Kidney glomerular epithelial cell (primary cell): ENCODE measurements at regions not wholly inside any gene's neighbourhood (a gene's known extent, or its start where the extent isn't known, plus 50 kb on each side); places are given as distances from the start of the nearest gene placed in this dataset.
"Not testable (repeated sequence)": the region's sequence is repeated elsewhere in the genome, so short reads cannot be mapped to it uniquely, and the experiment has no call there.

ENCODE experiments used
- DNase-seq: peaks from one replicate; lab custom pipeline; 2025; lab: John Stamatoyannopoulos, UW

DNA sequence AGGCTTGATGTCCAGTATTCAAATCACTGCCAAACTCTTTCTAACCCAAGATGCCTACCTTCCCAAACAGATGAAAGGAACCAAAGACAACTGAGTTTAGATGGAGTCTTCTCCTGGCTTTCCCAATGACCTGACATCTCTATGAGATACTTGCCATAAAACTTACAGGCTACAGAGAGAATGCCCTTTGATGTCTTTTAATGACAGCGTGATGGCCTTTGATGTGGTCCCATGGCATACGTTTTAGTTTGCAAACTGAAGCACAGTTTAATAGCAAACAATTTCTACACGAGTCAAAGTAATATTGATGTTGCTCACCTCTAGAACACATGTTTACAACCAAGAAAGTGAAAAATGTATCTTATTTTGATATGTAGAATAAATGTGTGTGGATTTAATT, 73.2 kb downstream of the ZIC4 start:
- no peak for DNase-seq

GRCh38 chr3:147328711-147329110, 77.6 kb downstream of the ZIC4 start:
- DNase-seq = no peak

DNA sequence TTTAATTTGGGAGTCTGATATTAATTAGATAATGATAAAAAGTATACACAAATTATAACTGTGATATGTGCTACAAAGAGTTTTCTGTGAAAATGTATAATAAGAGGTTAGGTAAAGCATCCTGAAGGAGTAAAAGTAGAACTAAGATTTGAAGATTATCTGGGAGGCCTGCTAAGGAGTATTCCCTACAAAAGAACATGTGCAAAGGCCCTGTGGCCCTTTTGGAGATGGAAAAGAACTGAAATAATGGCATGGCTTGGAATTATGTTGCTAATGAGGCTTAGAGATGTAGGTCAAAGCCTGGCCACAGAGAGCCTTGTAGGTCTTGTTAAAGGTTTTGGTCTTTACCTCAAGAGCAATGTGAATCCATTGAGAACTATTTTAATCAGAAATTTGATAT, 82.0 kb downstream of the ZIC4 start:
- DNase-seq = no peak

DNA sequence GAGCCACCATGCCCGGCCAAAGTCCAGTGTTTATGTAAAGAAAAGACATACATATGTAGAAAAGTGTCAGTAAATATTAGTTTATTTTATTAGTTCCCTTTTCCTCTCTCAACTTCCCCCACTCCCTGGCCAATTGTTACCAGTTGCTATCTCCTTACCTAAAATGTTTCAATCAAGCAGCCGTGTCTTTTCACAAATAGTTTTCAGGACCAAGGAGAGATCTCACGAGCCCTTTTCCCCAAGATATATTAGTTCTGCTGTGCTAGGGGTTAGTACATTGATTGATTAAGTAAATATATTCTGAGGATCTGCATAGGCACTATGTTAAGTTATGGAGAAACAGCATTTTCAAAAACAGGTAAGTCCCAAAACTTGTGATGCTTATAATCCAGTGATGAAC, 87.4 kb downstream of the ZIC4 start:
- DNase-seq = no peak

DNA sequence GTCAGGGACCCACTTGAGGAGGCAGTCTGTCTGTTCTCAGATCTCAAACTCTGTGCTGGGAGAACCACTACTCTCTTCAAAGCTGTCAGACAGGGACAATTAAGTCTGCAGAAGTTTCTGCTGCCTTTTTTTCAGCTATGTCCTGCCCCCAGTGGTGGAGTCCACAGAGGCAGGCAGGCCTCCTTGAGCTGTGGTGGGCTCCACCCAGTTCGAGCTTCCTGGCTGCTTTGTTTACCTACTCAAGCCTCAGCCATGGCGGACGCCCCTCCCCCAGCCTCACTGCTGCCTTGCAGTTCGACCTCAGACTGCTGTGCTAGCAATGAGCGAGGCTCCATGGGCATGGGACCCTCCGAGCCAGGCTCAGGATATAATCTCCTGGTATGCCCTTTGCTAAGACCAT, 89.3 kb downstream of the ZIC4 start:
- not testable (repeated sequence) for DNase-seq

DNA sequence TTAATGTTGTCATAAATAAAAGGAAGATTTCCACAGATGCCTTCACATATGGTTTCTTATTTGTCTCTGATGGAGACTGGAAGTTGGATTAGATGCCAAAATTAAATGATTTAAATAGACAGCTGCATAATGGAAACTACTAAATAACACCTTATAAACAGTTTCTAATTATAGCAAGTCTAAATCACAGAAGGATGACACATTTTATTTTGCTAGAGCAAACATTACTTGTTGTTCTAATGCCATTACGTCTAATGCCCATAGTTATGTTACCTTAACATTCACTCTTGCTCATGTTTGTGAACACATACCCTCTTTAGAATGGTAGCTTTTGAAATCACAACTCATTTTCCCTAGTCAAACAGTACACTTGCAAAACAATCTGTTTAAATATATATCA, 92.8 kb downstream of the ZIC4 start:
- no peak for DNase-seq

DNA sequence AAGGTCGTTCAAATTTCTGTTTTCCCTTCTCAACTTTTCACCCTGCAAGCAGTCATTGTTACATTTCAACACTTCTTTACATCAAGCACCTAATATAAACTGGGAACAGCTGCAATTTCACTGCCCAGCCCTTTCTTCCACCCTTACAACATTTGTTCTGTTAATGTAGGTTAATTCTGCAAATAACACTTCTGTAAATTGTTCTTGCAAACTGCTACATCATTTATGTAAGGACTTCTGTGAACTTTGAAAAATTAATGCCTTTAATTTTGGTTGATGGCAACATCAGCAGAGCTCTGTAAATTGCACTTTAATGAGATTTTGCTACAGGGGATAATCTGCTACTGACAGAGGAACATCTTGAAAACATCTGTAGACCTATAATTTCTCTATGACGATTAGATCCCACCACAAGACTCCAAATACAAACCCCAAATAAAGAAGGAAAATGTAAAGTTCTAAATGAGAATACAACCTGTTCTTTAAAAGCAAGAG, 93.5 kb downstream of the ZIC4 start:
- DNase-seq = no peak

DNA sequence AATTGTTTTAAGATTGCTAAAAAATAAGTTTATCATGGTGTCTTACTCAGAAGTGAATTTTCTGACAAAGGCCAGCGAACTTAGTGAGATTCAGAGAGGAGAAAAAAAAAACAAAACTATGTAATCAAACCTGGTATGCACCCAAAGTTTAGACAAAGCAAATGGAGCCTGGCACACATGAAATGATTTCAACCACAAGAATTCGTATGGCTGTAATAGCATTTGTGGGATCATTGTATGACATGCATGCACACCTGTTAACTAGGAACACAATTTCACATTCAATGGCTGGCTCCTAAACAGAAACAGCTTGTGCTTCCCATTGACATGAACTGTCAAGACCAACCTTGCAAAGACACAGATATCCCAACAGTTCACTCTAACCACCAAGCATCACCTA, 94.6 kb downstream of the ZIC4 start:
- DNase-seq = no peak

GRCh38 chr3:147305533-147306250, 100.7 kb downstream of the ZIC4 start:
- no peak for DNase-seq

DNA sequence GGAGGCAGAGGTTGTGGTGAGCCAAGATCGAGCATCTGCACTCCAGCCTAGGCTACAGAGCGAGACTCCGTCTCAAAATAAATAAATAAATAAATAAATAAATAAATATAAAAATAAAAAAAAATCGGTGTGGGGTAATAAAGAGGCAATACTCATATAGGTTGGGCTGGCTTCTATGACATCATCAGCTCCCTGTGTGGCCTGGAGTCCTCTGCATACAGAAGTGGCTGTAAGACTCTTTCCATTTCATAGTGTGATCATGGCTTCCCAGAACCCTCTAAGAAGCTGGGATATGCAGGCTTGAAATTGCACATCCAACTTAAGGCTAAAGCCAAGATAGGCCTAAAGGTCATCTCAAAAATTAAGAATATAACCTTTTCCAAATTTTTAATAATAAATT, 101.6 kb downstream of the ZIC4 start:
- DNase-seq = no peak

DNA sequence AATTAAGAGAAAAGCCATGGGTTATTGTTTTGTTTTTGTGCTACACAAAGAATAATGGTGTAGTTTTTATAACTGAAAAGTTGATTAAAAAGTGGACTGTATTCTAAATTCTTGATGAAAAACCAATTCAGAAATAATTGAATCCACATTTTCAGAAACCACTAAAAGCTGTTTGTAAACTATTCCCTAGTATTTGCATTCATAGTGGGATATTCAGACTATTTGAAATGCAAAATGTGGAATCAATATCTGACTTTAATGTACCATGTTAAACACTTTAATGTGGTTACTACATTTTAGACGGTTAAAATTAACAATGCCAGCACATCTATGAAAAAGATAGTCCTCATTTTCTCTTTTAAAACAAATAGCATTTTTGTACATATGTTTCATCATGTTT, 104.6 kb downstream of the ZIC4 start:
- DNase-seq = no peak

DNA sequence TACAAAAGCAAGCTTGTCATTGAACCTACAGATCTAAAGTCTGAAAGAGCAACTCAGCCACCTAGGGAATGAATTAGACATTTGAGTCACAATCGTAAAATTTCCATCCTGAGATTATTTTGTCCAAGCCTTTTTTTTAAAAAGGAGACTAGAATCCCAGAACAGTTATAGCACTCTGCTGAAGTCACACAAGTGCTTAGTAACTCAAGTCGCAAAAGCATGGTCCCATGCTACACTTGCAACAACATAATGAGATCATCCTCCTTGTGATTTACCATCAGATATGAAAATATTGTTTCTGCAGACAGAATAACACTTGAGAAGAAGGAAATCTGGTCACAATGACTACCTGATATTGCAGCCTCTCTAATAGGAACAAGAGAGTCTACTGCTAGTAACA, 106.7 kb downstream of the ZIC4 start:
- DNase-seq = no peak

- peak; percentile 19 for DNase-seq
Observed at GRCh38 chr3:147298511-147298982, 107.8 kb downstream of the ZIC4 start.

DNA sequence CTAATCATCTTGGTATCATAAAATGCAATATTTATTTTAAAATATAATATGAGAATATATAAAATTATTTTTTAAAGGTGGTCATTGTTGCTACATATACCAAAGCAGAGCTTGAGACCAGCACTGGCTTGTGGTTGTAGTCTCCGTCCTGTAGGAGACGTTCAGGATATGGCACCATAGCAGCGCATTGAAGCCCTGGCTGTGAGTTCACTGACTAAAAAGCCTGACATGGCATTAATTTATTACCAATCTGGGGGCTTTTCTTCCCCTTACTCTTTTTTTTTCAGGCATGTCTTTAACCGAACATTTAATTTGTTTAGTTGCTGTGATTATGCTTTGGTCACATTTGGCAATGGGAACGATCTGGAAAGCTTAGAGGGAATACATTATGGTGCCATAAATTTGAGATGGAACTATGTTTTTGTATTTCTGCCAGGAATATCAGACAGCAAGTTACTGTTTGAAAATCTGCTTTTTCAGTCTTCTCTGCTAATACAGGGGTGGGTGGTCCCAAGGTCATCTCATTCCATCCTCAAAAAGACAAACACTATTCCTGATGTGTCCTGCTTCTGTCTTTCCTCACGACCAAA, 108.5 kb downstream of the ZIC4 start:
- DNase-seq = no peak

- DNase-seq = not testable (repeated sequence)
Observed at GRCh38 chr3:147287370-147287769, 119.0 kb downstream of the ZIC4 start.

- DNase-seq = no peak
Observed at GRCh38 chr3:147269907-147270306, 136.4 kb downstream of the ZIC4 start.

DNA sequence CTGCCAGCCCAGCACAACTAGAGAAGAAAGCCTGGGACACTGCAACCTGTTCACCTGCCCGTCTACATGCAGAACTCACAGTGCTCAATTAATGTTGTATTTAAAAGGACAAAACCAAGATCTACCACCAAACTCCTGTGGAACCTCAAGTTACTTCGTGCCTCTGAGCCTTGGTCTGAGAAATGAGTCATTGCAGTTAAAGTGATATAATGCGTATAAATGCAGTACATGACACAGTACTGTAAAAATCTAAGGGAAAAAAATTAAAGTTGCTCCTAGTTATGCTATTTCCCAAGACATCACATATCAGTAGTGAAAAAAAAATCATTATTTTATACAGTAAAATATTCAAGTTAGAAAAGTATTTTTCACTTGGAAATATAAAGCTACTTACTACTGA, 138.9 kb downstream of the ZIC4 start:
- DNase-seq = no peak

DNA sequence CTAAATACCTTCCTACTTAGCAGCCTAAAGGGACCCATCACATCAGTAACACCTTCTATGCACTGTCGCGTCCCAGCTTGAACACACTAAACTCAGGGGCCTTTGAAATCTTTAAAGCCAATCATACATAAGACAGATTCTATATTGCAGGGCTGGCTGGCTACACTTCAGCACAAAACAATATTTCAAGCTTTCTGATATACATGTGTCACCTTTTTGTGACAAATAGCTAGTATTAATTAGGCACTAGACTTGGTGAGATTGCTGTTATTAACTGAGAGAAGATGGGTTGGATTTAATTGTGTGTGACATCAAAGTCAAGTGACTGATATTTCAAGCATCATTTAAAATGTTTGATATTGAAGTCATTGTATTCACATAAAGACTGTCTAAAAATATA, 148.4 kb downstream of the ZIC4 start:
- no peak for DNase-seq

DNA sequence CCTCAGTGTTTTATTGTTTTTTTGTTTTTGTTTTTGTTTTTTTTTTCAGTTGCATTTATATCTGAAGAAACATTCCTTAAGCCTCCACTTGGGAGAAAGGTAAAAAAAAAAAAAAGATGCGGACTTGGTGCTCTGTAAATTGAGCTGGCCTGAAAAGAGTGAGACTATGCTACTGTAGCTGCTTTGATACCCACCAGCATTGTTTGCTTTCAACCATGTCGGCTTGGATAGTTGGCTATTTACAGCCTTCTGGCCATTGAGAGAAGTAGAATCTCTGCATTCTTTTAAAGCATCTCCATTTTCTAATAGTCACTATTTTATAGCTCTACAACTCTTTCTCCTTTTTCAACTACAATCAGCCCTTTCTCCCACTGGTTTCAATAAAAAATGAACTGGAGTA, 149.6 kb downstream of the ZIC4 start:
- no peak for DNase-seq

DNA sequence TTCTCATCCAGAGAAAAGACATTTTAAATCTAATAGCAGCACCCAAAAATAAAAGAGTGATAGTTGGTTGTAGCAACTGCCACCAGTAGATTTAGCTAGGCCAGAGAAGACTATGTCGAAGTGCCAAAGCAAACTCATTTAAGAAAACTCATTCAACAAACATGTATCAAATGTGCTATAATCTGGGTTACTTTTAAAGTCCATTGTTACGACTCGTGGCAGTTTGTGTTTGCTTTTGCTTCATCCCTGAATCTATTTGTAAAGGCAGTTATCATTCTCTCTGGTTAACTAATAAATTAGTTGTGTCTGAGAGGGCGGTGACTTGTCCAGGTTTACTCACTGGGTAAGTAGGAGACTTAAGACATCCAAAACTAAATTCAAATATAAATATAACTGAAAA, 159.4 kb downstream of the ZIC4 start:
- no peak for DNase-seq

GRCh38 chr3:147245638-147246037, 160.7 kb downstream of the ZIC4 start:
- not testable (repeated sequence) for DNase-seq

DNA sequence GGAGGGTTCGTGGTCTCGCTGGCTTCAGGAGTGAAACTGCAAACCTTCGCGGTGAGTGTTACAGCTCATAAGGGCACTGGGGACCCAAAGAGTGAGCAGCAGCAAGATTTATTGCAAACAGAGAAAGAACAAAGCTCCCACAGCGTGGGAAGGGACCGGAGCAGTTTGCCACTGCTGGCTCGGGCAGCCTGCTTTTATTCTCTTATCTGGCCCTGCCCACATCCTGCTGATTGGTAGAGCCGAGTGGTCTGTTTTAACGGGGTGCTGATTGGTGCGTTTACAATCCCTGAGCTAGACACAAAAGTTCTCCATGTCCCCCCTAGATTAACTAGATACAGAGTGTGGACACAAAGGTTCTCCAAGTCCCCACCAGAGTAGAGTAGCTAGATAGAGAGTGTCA, 161.3 kb downstream of the ZIC4 start:
- not testable (repeated sequence) for DNase-seq

GRCh38 chr3:147244397-147244796, 161.9 kb downstream of the ZIC4 start:
- DNase-seq = no peak

- DNase-seq = no peak
Observed at GRCh38 chr3:147240581-147240980, 165.8 kb downstream of the ZIC4 start.
